ENCODE measurements at regions not wholly inside any gene's neighbourhood (a gene's known extent, or its start where the extent isn't known, plus 50 kb on each side); places are given as distances from the start of the nearest gene placed in this dataset.

DNA sequence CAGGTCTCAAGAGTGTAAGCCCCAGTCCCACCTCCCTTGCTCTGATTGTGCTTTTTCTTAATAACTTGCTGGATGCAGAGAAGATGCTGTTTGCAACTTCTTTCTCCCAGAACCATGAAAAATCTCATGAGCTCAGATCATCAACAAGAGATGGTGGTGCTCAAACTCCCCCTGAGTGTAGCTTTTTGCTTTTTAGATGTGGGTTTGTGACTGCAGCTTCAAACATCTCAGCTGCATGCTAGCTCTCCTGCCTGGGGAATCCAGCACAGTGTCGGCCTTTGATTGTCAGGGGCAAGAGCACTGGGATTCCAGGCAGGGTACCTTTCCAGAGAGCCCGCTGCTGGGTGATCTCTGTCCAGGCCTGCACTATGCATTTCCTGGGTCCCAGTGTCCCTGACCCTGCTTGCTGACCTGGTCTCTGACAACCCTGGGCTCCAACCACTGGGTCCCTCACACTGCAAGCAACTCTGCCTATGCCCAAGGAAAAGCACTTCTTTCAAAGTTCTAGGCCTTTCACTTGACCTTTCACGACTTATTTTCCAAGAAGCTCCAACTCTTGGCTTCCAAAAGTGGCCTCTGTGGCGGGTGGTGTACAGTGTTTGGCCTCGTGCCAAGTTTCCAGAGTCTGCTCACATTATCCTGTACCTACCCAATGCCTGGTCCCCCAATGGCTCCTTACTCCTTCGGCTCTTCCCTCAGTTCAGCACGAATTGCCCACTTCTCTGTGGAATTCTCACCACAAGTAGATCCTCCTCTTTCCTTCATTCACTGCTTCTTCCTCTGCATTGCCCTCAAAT lies 69.7 kb upstream of the LY86 start:
- no peak for DNase-seq (ENCODE audit: low read depth in 2 of 3, low spot score in 2 of 3)

DNA sequence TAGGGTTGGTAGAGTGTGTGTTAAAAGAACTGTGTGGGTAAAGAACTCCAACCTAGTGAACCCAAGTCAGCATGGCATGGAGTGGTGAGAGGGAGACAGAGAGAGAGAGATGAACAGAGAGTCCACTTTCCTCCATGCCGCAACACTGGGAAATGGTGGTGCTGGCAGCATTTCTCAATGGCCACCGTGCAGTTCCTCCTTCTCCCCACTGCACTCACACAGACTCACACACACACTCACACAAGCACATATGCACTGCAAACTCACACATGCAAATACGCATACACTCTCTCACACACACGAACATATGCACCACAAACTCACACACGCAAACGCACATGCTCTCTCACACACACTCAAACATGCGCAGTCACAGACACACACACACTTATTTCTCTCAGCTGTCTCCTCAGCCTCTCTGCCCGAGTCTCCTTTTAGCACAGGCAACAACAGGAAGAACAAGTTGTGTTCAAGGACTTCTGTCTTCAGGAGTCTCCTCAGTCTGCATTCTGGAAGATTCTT lies 66.5 kb upstream of the LY86 start:
- no peak for DNase-seq (ENCODE audit: low read depth in 2 of 3, low spot score in 2 of 3)

DNA sequence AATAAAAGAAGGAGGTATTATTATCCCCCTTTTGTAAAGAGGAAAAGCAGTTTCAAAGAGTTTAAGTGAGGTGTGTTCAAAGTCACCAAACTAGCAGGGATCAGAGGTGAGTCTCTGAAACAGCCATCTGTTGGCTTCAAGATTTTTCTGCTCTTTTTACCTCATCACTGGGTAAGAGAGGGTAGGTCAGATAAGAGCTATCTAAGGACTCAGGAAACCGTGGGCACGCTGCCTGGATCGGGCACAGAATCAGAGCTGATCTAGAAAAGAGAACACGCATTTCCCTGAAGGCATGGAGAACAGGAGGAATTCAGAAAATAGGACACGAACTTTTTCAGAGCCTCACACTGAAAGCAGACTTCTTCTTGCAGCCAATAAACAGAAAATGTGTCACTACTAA lies 65.8 kb upstream of the LY86 start:
- no peak for DNase-seq (ENCODE audit: low read depth in 2 of 3, low spot score in 2 of 3)

DNA sequence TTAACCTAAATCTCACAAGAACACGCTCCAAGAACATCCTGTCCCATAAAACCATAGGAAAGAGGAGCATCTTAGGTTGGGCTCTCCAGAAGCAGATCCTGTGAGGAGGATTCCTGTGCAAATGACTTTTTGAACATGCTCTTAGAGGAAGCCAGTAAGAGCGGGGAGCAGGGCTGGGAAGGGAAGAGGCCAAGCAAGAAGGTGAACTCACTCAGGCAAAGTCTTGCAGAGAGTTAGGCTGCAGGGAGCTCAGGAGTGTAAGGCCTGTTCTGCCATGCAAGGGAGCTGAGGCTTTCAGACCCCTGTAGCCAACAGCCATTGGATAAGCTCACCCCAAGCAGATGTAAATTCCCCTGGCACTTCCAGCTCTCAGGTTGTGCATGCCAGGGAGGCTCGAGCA lies 63.6 kb upstream of the LY86 start:
- no peak for DNase-seq (ENCODE audit: low read depth in 2 of 3, low spot score in 2 of 3)

DNA sequence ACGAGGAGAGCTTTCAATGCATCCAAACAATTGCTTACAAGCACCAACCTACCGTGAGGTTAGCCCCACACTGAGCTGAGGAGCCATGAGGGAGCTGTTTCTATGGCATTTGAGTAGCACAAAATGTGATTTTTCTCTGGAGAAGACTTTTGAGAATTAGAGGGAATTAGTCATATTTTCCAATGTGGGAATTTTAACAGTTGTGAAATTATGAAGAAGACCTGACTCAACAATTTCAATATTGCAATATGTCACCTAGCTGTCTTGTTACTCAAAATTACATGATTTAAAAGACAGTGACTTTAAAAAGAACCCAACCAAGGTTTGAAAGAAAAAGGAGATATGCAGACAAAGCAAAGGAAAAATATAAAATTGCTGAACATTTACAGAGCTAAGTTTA lies 62.6 kb upstream of the LY86 start:
- no peak for DNase-seq (ENCODE audit: low read depth in 2 of 3, low spot score in 2 of 3)

GRCh38 chr6:6529275-6529674 lies 59.2 kb upstream of the LY86 start:
- DNase-seq (ENCODE audit: low read depth in 2 of 3, low spot score in 2 of 3), result no peak

- no peak for DNase-seq (ENCODE audit: low read depth in 2 of 3, low spot score in 2 of 3)
Observed at GRCh38 chr6:6533176-6533575, 55.3 kb upstream of the LY86 start.

- no peak for DNase-seq (ENCODE audit: low read depth in 2 of 3, low spot score in 2 of 3)
Observed at GRCh38 chr6:6534399-6534798, 54.1 kb upstream of the LY86 start.

DNA sequence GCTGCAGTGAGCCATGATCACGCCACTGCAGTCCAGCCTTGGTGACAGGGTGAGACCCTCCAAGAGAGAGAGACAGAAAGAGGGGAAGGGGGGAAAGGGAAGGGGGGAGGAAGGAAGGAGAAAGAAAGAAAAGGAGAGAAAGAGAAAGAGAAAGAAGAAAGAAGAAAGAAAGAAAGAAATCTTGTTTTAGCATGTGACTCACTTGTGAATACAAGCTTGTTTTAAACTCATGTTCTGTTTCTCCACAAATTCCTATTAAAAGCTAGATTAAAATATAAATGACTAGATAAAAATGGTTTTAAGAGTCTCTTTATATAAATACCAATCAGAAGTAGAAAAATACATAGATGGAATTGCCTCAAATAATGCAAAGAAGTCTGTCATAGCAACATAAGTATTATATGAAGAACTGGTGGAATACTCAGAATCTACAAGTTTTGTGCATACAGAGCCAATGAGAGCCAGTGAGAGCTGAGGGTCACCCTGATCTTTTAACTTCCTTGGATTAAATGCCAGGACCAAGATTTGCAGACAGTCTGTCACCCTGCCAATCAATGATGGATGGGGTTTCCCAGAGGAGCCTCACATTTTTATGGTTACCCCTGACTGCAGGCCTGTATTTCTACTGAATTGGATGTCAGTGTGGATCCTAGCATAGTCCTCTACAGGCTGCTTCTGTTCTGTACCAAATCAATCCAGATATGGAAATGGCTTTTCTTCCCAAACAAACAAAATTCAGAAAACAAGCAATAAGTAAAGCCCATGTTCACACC lies 50.8 kb upstream of the LY86 start:
- no peak for DNase-seq (ENCODE audit: low read depth in 2 of 3, low spot score in 2 of 3)

GRCh38 chr6:6538261-6538660 lies 50.3 kb upstream of the LY86 start:
- DNase-seq (ENCODE audit: low read depth in 2 of 3, low spot score in 2 of 3), result no peak

All from activated CD8-positive, alpha-beta memory T cell treated with anti-CD3 and anti-CD28 coated beads for 48 hours (primary cell).